ENCODE measurements at regions not wholly inside any gene's neighbourhood (a gene's known extent, or its start where the extent isn't known, plus 50 kb on each side); places are given as distances from the start of the nearest gene placed in this dataset.
"Not testable (repeated sequence)": the region's sequence is repeated elsewhere in the genome, so short reads cannot be mapped to it uniquely, and the experiment has no call there.

DNA sequence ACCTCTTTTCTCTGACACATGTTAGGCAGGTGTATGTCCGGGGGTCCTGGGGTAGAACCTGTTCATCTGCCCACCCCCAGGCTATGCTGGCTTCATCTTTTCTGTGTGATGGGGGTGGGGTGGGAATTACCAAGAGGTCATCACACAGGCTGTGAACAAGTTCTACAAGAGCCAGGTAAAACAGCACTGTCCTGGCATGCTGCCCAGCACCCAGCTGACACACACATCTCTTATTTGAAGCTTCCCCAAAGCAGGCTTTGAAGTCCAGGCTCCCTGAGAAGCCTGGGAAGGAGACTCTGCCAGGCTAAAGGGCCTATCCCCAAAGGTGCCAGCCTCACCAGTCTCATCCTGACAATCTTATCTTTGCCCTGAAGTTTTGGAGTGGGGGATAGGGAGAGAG lies 141.1 kb downstream of the ALG10 start:
- Histone ChIP-seq H4K20me1 (ENCODE audit: low read depth, low read length) (no peaks in the 10 kb centered on the region), H3K9me2 (replicated peaks; ENCODE audit: insufficient read depth, low read length) (no peaks in the 10 kb centered on the region), H3K4me3 (ENCODE audit: insufficient read depth, low read length, poor library complexity, severe bottlenecking) (no peak overlapping the region), H3K9me3 (ENCODE audit: insufficient read depth, low read length) (no peaks in the 10 kb centered on the region), H3K27ac (ENCODE audit: low read depth, low read length) (no peak overlapping the region), H2AFZ (ENCODE audit: low read depth, low read length, severe bottlenecking) (no peak overlapping the region), H3K4me2 (ENCODE audit: low read depth, low read length, poor library complexity, severe bottlenecking) (no peak overlapping the region), H3K79me2 (ENCODE audit: insufficient read depth, low read length) (no peaks in the 10 kb centered on the region), H3K27me3 (ENCODE audit: low read length) (no peaks in the 10 kb centered on the region), H3K36me3 (ENCODE audit: low read length) (no peaks in the 10 kb centered on the region), H3F3A (ENCODE audit: insufficient read depth) (no peaks in the 10 kb centered on the region), H3K9ac (ENCODE audit: low read length) (no peak overlapping the region)
- no peak for TF ChIP-seq EZH2phosphoT487 (conservative IDR thresholded peaks at IDR 0.05; ENCODE audit: low read length)
- TF ChIP-seq, protein P1, sequence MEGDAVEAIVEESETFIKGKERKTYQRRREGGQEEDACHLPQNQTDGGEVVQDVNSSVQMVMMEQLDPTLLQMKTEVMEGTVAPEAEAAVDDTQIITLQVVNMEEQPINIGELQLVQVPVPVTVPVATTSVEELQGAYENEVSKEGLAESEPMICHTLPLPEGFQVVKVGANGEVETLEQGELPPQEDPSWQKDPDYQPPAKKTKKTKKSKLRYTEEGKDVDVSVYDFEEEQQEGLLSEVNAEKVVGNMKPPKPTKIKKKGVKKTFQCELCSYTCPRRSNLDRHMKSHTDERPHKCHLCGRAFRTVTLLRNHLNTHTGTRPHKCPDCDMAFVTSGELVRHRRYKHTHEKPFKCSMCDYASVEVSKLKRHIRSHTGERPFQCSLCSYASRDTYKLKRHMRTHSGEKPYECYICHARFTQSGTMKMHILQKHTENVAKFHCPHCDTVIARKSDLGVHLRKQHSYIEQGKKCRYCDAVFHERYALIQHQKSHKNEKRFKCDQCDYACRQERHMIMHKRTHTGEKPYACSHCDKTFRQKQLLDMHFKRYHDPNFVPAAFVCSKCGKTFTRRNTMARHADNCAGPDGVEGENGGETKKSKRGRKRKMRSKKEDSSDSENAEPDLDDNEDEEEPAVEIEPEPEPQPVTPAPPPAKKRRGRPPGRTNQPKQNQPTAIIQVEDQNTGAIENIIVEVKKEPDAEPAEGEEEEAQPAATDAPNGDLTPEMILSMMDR (IDR thresholded peaks at IDR 0.05; ENCODE audit: insufficient read depth, low read length, poor library complexity, severe bottlenecking), result no peak

DNA sequence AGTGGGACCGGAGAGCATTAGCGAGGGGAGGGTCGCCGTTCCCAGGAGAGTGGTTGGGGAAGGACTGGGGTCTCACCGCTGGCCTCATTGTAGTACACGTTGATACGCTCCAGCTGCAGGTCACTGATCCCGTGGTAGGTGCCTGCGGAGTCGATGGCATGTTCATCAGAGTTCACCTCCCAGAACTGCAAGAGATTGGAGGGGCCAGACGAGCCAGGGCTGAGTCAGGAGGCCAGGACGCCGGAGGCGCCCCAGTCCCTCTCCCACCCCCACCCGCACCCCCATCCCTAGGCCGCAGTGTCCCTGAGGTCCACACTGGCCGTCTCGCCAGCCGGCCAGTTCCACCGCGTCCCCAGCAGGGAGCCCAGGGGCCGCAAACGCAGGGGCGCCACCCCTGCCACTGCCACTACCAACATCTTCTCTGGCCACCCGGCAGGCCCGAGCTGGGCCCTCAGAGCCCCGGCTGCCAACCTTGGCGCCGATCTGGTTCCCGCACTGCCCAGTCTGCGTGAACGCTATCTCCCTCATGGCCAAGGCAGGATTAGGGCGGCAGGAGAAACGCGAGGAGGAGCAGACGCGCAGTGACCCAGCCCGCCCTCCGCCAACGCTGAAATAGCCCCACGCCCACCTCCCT lies 144.2 kb downstream of the ALG10 start:
- Histone ChIP-seq H3K4me2 (ENCODE audit: low read depth, low read length, poor library complexity, severe bottlenecking) (no peak overlapping the region), H3F3A (ENCODE audit: insufficient read depth) (no peaks in the 10 kb centered on the region)

GRCh38 chr12:34168507-34168906 lies 146.2 kb downstream of the ALG10 start:
- H3K9me2 ChIP-seq (replicated peaks; ENCODE audit: insufficient read depth, low read length), result not testable (repeated sequence)

More for the DNA sequence above, 144.2 kb downstream of the ALG10 start:
- Histone ChIP-seq H3K27me3 (ENCODE audit: low read length) (no peaks in the 10 kb centered on the region), H2AFZ (ENCODE audit: low read depth, low read length, severe bottlenecking) (no peak overlapping the region), H3K4me3 (ENCODE audit: insufficient read depth, low read length, poor library complexity, severe bottlenecking) (no peak overlapping the region), H3K9me2 (replicated peaks; ENCODE audit: insufficient read depth, low read length) (no peaks in the 10 kb centered on the region), H3K27ac (ENCODE audit: low read depth, low read length) (no peak overlapping the region), H4K20me1 (ENCODE audit: low read depth, low read length) (no peaks in the 10 kb centered on the region), H3K79me2 (ENCODE audit: insufficient read depth, low read length) (no peaks in the 10 kb centered on the region), H3K9ac (ENCODE audit: low read length) (no peak overlapping the region), H3K9me3 (ENCODE audit: insufficient read depth, low read length) (no peaks in the 10 kb centered on the region), H3K36me3 (ENCODE audit: low read length) (no peaks in the 10 kb centered on the region)
- no peak for TF ChIP-seq EZH2phosphoT487 (conservative IDR thresholded peaks at IDR 0.05; ENCODE audit: low read length)
- TF ChIP-seq, protein P1 (IDR thresholded peaks at IDR 0.05; ENCODE audit: insufficient read depth, low read length, poor library complexity, severe bottlenecking), result no peak

DNA sequence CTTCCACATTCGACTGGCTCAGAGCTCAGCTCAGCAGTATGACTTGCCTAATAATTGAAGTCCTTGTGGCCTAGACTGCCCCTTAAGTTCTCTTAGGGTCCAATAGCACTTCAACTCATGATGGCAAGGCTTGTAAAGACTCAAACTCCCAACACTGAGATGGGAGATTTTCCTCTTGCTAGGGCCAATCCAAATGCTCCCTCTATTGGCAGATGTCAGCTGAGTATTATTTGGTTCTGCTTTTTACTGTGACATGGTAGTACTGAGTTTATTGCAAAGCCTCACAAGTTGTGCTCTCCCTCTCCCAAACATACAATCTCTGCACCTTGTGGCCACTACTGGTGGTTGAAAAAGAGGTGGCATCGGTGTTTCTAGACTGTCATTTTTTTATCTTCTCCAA lies 164.2 kb downstream of the ALG10 start:
- TF ChIP-seq EZH2phosphoT487 (conservative IDR thresholded peaks at IDR 0.05; ENCODE audit: low read length), result no peak
- TF ChIP-seq, protein P1 (IDR thresholded peaks at IDR 0.05; ENCODE audit: insufficient read depth, low read length, poor library complexity, severe bottlenecking), result no peak
- no peak overlapping the region for H3K4me3 ChIP-seq (ENCODE audit: insufficient read depth, low read length, poor library complexity, severe bottlenecking)
- no peak overlapping the region for H3K9ac ChIP-seq (ENCODE audit: low read length)
- H3F3A ChIP-seq (ENCODE audit: insufficient read depth), result no peaks in the 10 kb centered on the region
- H3K27me3 ChIP-seq (ENCODE audit: low read length), result no peaks in the 10 kb centered on the region; the same call in 1 of the 2 replicates
- no peaks in the 10 kb centered on the region for H3K9me3 ChIP-seq (ENCODE audit: insufficient read depth, low read length)
- H3K9me2 ChIP-seq (replicated peaks; ENCODE audit: insufficient read depth, low read length), result no peaks in the 10 kb centered on the region
- H4K20me1 ChIP-seq (ENCODE audit: low read depth, low read length), result no peaks in the 10 kb centered on the region
- no peak overlapping the region for H3K27ac ChIP-seq (ENCODE audit: low read depth, low read length)
- H3K36me3 ChIP-seq (ENCODE audit: low read length), result no peaks in the 10 kb centered on the region
- H2AFZ ChIP-seq (ENCODE audit: low read depth, low read length, severe bottlenecking), result no peak overlapping the region
- no peak overlapping the region for H3K4me2 ChIP-seq (ENCODE audit: low read depth, low read length, poor library complexity, severe bottlenecking)
- H3K79me2 ChIP-seq (ENCODE audit: insufficient read depth, low read length), result no peaks in the 10 kb centered on the region

More at GRCh38 chr12:34168507-34168906, 146.2 kb downstream of the ALG10 start:
- not testable (repeated sequence) for H3K9me3 ChIP-seq (ENCODE audit: insufficient read depth, low read length); H3K9ac ChIP-seq (ENCODE audit: low read length); H3K27me3 ChIP-seq (ENCODE audit: low read length); H3K79me2 ChIP-seq (ENCODE audit: insufficient read depth, low read length); H3F3A ChIP-seq (ENCODE audit: insufficient read depth); H3K4me2 ChIP-seq (ENCODE audit: low read depth, low read length, poor library complexity, severe bottlenecking); H3K36me3 ChIP-seq (ENCODE audit: low read length); H3K27ac ChIP-seq (ENCODE audit: low read depth, low read length); H4K20me1 ChIP-seq (ENCODE audit: low read depth, low read length); H3K4me3 ChIP-seq (ENCODE audit: insufficient read depth, low read length, poor library complexity, severe bottlenecking); H2AFZ ChIP-seq (ENCODE audit: low read depth, low read length, severe bottlenecking)
